ENCODE measurements at regions not wholly inside any gene's neighbourhood (a gene's known extent, or its start where the extent isn't known, plus 50 kb on each side); places are given as distances from the start of the nearest gene placed in this dataset.

DNA sequence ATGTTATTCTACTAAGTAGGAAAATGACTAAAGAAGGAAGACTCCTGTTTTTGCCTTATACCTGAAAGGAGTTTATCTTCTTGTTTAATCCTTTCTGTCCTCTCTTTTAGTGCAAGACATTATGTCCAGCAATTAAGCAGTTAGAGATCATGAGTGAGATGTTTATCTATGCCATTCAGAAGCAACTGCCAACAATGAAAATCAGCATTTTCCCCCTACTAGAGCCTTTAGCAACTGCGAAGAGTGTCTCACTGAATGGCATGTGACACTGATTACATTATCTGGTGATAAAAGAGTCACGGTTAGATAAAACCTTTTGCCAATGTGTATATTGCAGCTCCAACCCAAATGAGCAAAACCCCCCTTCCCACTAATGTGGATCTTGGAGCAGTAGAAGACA is 357.7 kb upstream of the SYT4 start:
- no peak overlapping the region for H3K27ac Mint-ChIP-seq
- no peaks in the 10 kb centered on the region for H3K36me3 Mint-ChIP-seq (ENCODE audit: low read depth)
- H3K4me3 Mint-ChIP-seq, result no peak overlapping the region
- no peaks in the 10 kb centered on the region for H3K4me1 Mint-ChIP-seq (ENCODE audit: low read depth)
- TF ChIP-seq, protein P1, sequence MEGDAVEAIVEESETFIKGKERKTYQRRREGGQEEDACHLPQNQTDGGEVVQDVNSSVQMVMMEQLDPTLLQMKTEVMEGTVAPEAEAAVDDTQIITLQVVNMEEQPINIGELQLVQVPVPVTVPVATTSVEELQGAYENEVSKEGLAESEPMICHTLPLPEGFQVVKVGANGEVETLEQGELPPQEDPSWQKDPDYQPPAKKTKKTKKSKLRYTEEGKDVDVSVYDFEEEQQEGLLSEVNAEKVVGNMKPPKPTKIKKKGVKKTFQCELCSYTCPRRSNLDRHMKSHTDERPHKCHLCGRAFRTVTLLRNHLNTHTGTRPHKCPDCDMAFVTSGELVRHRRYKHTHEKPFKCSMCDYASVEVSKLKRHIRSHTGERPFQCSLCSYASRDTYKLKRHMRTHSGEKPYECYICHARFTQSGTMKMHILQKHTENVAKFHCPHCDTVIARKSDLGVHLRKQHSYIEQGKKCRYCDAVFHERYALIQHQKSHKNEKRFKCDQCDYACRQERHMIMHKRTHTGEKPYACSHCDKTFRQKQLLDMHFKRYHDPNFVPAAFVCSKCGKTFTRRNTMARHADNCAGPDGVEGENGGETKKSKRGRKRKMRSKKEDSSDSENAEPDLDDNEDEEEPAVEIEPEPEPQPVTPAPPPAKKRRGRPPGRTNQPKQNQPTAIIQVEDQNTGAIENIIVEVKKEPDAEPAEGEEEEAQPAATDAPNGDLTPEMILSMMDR (IDR thresholded peaks at IDR 0.05), result no peak
- H3K9me3 Mint-ChIP-seq, result peaks cover 2% of the 10 kb centered on the region
- CTCF ChIA-PET, result no interaction called here
- intact Hi-C loops (cut with DNase I, micrococcal nuclease), result no loop called here
- H3K9me3 ChIP-seq (ENCODE audit: control insufficient read depth in 1 of 2, insufficient read depth in 1 of 2, low read length in 2 of 2), result no peaks in the 10 kb centered on the region
- no peak overlapping the region for H3K27ac ChIP-seq (ENCODE audit: low read depth in 1 of 2, low read length in 2 of 2)
- H3K27me3 Mint-ChIP-seq, result no peaks in the 10 kb centered on the region
- H3K4me3 ChIP-seq (ENCODE audit: low read length), result no peak overlapping the region
- POLR2A ChIA-PET, result no interaction called here
- H3K36me3 ChIP-seq (ENCODE audit: insufficient read depth, low read length), result no peaks in the 10 kb centered on the region
- no peak for ATAC-seq (ENCODE audit: poor library complexity)
- no peak for DNase-seq
- no peaks in the 10 kb centered on the region for H3K4me1 ChIP-seq (ENCODE audit: insufficient read depth, low read length)
- H3K27me3 ChIP-seq (ENCODE audit: control insufficient read depth in 1 of 2, insufficient read depth in 2 of 2, low read length in 2 of 2), result no peaks in the 10 kb centered on the region

DNA sequence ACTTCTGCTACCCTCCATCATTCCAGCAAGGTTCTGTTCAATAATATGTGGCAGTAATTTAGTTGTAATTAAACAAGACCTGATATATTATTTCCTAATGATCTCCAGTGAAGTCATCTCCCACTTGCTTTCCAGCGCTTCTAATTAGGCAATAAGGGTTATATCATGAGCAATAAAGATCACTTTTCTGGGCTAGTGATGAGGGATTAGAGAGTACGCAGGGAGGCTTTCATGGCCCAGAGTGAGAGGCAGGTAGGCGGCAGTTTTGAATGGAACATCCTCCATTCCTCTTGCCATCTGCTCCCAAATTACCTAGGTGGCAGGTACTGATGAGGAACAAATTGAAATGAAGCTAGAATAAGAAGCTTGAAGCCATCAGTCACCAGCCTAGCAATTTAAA is 358.1 kb upstream of the SYT4 start:
- Histone ChIP-seq H3K27ac (ENCODE audit: low read depth in 1 of 2, low read length in 2 of 2) (no peak overlapping the region), H3K27me3 (ENCODE audit: control insufficient read depth in 1 of 2, insufficient read depth in 2 of 2, low read length in 2 of 2) (no peaks in the 10 kb centered on the region), H3K36me3 (ENCODE audit: insufficient read depth, low read length) (no peaks in the 10 kb centered on the region), H3K4me1 (ENCODE audit: insufficient read depth, low read length) (no peaks in the 10 kb centered on the region), H3K4me3 (ENCODE audit: low read length) (no peak overlapping the region), H3K9me3 (ENCODE audit: control insufficient read depth in 1 of 2, insufficient read depth in 1 of 2, low read length in 2 of 2) (no peaks in the 10 kb centered on the region)
- Mint-ChIP-seq H3K27me3 (no peaks in the 10 kb centered on the region), H3K9me3 (peaks cover 2% of the 10 kb centered on the region), H3K4me3 (no peak overlapping the region), H3K4me1 (ENCODE audit: low read depth) (no peaks in the 10 kb centered on the region), H3K36me3 (ENCODE audit: low read depth) (no peaks in the 10 kb centered on the region), H3K27ac (no peak overlapping the region)
- intact Hi-C loops (cut with DNase I, micrococcal nuclease), result no loop called here
- TF ChIP-seq, protein P1 (IDR thresholded peaks at IDR 0.05), result no peak
- ChIA-PET CTCF (no interaction called here), POLR2A (no interaction called here)
- no peak for DNase-seq
- ATAC-seq (ENCODE audit: poor library complexity), result no peak

DNA sequence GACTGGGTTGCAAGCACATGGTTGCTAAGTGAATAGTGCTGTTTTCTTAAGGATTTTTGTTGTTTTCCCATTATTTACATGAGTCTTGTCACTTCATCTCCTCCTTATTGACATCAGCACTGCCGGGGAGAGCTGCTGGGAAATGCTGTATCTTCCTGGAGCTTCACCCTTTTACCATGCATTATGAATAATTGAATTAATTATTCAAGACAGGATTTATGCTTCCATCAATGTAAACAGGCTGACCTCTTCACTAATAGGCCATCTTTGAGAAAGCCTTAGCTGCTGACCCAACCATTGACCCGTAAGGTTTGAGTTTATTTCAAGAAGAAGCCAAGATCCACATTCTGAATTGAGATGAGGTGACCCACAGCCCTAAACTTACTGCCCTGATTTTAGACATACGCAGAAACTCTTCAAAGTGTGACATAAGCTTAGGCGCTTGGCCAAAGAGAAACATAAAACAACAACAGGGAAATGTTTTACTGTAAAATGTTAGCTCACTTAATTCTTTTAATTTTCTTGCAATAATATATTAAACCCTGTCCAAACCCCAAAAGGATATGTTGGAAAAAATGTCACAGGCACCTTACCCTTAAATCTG is 365.5 kb upstream of the SYT4 start:
- no peaks in the 10 kb centered on the region for H3K27me3 Mint-ChIP-seq
- H3K36me3 ChIP-seq (ENCODE audit: insufficient read depth, low read length), result no peaks in the 10 kb centered on the region
- H3K4me3 Mint-ChIP-seq, result no peak overlapping the region
- H3K4me1 ChIP-seq (ENCODE audit: insufficient read depth, low read length), result no peaks in the 10 kb centered on the region
- ATAC-seq (ENCODE audit: poor library complexity), result no peak
- no peaks in the 10 kb centered on the region for H3K9me3 Mint-ChIP-seq
- intact Hi-C loops (cut with DNase I, micrococcal nuclease), result no loop called here
- no peak overlapping the region for H3K4me3 ChIP-seq (ENCODE audit: low read length)
- H3K4me1 Mint-ChIP-seq (ENCODE audit: low read depth), result no peaks in the 10 kb centered on the region
- no peak for DNase-seq
- no peak overlapping the region for H3K27ac ChIP-seq (ENCODE audit: low read depth in 1 of 2, low read length in 2 of 2)
- ChIA-PET CTCF (interaction anchor here (0.5 kb wide), 1 partner anchor 441 kb away, joined by 3 read pairs; no protein-coding TSS in a partner anchor), POLR2A (no interaction called here)
- TF ChIP-seq, protein P1 (IDR thresholded peaks at IDR 0.05), result no peak
- no peak overlapping the region for H3K27ac Mint-ChIP-seq
- H3K9me3 ChIP-seq (ENCODE audit: control insufficient read depth in 1 of 2, insufficient read depth in 1 of 2, low read length in 2 of 2), result no peaks in the 10 kb centered on the region
- no peaks in the 10 kb centered on the region for H3K27me3 ChIP-seq (ENCODE audit: control insufficient read depth in 1 of 2, insufficient read depth in 2 of 2, low read length in 2 of 2)
- H3K36me3 Mint-ChIP-seq (ENCODE audit: low read depth), result no peaks in the 10 kb centered on the region
